ENCODE measurements at regions not wholly inside any gene's neighbourhood (a gene's known extent, or its start where the extent isn't known, plus 50 kb on each side); places are given as distances from the start of the nearest gene placed in this dataset.
"Not testable (repeated sequence)": the region's sequence is repeated elsewhere in the genome, so short reads cannot be mapped to it uniquely, and the experiment has no call there.

- no peak for DNase-seq (ENCODE audit: low spot score)
- no peak for TF ChIP-seq CTCF (IDR thresholded peaks at IDR 0.05; ENCODE audit: extremely low read depth, missing control alignments)
These were observed 763.9 kb upstream of the FAM174A start for GRCh38 chr5:99771296-99771695.

GRCh38 chr5:99765011-99765410 lies 770.2 kb upstream of the FAM174A start:
- no peak for TF ChIP-seq CTCF (IDR thresholded peaks at IDR 0.05; ENCODE audit: extremely low read depth, missing control alignments)
- no peak for DNase-seq (ENCODE audit: low spot score)

GRCh38 chr5:99763021-99763774 lies 772.0 kb upstream of the FAM174A start:
- DNase-seq (ENCODE audit: low spot score), result no peak
- TF ChIP-seq CTCF (IDR thresholded peaks at IDR 0.05; ENCODE audit: extremely low read depth, missing control alignments), result no peak

- TF ChIP-seq CTCF (IDR thresholded peaks at IDR 0.05; ENCODE audit: extremely low read depth, missing control alignments), result no peak
These were observed 787.8 kb upstream of the FAM174A start for GRCh38 chr5:99747342-99747741.

GRCh38 chr5:99733146-99733545 lies 802.0 kb upstream of the FAM174A start:
- DNase-seq (ENCODE audit: low spot score), result not testable (repeated sequence)

More at GRCh38 chr5:99747342-99747741, 787.8 kb upstream of the FAM174A start:
- DNase-seq (ENCODE audit: low spot score), result no peak

- DNase-seq (ENCODE audit: low spot score), result not testable (repeated sequence)
These were observed 801.8 kb upstream of the CHD1 start for GRCh38 chr5:99730653-99731052.

GRCh38 chr5:99724732-99725290 lies 796.0 kb upstream of the CHD1 start:
- no peak for TF ChIP-seq CTCF (IDR thresholded peaks at IDR 0.05; ENCODE audit: extremely low read depth, missing control alignments)
- DNase-seq (ENCODE audit: low spot score), result no peak

- TF ChIP-seq CTCF (IDR thresholded peaks at IDR 0.05; ENCODE audit: extremely low read depth, missing control alignments), result no peak
- DNase-seq (ENCODE audit: low spot score), result no peak
These were observed 792.7 kb upstream of the CHD1 start for GRCh38 chr5:99721506-99721905.

Measured in GM20000 (cell line).